ENCODE measurements at regions not wholly inside any gene's neighbourhood (a gene's known extent, or its start where the extent isn't known, plus 50 kb on each side); places are given as distances from the start of the nearest gene placed in this dataset.

DNA sequence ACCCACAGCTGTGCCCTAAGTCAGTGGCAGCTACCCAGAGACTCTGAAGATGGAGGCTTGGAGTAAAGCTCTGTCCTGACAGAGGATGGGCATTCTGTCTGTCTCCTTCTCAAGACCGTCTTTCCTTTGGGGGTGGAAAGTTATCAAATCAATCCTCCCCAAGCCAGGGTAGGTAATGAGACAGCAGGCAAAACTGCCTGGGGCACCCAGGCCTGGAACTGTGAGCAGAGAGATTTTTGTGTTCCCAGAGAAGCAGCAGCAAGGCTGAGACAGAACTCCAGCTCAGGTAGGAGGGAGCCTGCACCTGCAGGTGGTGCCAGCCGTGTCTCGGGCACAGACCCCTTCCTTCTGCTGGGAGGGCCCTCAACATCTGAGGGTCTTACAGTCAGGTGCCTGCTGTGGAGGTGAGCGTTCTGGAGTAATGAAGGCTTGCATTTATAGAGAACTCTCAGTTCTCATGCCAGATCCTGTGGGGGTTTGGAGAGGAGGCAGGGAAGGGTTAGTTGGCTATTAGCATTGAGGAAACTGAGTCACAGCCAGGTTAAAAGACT, 95.6 kb downstream of the RIPK4 start:
- TF ChIP-seq, protein P1, sequence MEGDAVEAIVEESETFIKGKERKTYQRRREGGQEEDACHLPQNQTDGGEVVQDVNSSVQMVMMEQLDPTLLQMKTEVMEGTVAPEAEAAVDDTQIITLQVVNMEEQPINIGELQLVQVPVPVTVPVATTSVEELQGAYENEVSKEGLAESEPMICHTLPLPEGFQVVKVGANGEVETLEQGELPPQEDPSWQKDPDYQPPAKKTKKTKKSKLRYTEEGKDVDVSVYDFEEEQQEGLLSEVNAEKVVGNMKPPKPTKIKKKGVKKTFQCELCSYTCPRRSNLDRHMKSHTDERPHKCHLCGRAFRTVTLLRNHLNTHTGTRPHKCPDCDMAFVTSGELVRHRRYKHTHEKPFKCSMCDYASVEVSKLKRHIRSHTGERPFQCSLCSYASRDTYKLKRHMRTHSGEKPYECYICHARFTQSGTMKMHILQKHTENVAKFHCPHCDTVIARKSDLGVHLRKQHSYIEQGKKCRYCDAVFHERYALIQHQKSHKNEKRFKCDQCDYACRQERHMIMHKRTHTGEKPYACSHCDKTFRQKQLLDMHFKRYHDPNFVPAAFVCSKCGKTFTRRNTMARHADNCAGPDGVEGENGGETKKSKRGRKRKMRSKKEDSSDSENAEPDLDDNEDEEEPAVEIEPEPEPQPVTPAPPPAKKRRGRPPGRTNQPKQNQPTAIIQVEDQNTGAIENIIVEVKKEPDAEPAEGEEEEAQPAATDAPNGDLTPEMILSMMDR (IDR thresholded peaks at IDR 0.05): no peak
- TF ChIP-seq POLR2A (IDR thresholded peaks at IDR 0.05): no peak

Data from uterus (tissue), 2 donors.